ENCODE measurements at regions not wholly inside any gene's neighbourhood (a gene's known extent, or its start where the extent isn't known, plus 50 kb on each side); places are given as distances from the start of the nearest gene placed in this dataset.

- no peaks in the 10 kb centered on the region for H3K27me3 ChIP-seq
- no peaks in the 10 kb centered on the region for H3K9me3 ChIP-seq
- H3K36me3 ChIP-seq: no peaks in the 10 kb centered on the region
- no peak for TF ChIP-seq CTCF (IDR thresholded peaks at IDR 0.05)
- no peak overlapping the region for H3K27ac ChIP-seq
- no peak for ATAC-seq
- no peak overlapping the region for H3K4me3 ChIP-seq
- H3K4me1 ChIP-seq: no peaks in the 10 kb centered on the region
- intact Hi-C loops (cut with DNase I): no loop called here
- no peak for DNase-seq
Measured at GRCh38 chr1:178612261-178612660, 99.4 kb downstream of the TEX35 start.

GRCh38 chr1:178613271-178613945 is 100.5 kb downstream of the TEX35 start:
- intact Hi-C loops (cut with DNase I): no loop called here
- Histone ChIP-seq H3K9me3 (no peaks in the 10 kb centered on the region), H3K27me3 (no peaks in the 10 kb centered on the region), H3K4me3 (no peak overlapping the region), H3K36me3 (no peaks in the 10 kb centered on the region), H3K4me1 (no peaks in the 10 kb centered on the region), H3K27ac (no peak overlapping the region)
- ATAC-seq (no peak), DNase-seq (no peak)
- no peak for TF ChIP-seq CTCF (IDR thresholded peaks at IDR 0.05)

- H3K27ac ChIP-seq: no peak overlapping the region
- no peaks in the 10 kb centered on the region for H3K9me3 ChIP-seq
- no peaks in the 10 kb centered on the region for H3K27me3 ChIP-seq
- ATAC-seq: no peak
- no peaks in the 10 kb centered on the region for H3K4me1 ChIP-seq
- TF ChIP-seq CTCF (IDR thresholded peaks at IDR 0.05): no peak
- no peaks in the 10 kb centered on the region for H3K36me3 ChIP-seq
- no peak overlapping the region for H3K4me3 ChIP-seq
- no peak for DNase-seq
- intact Hi-C loops (cut with DNase I): no loop called here
Measured at GRCh38 chr1:178614286-178614685, 101.4 kb downstream of the TEX35 start.

- ATAC-seq (peak; percentile 53), DNase-seq (no peak)
- H3K27me3 ChIP-seq: no peaks in the 10 kb centered on the region
Measured at GRCh38 chr1:178619042-178619927, 105.8 kb upstream of the RALGPS2 start.

More at GRCh38 chr1:178619042-178619927, 105.8 kb upstream of the RALGPS2 start:
- Histone ChIP-seq H3K36me3 (no peaks in the 10 kb centered on the region), H3K4me1 (no peaks in the 10 kb centered on the region), H3K4me3 (no peak overlapping the region), H3K27ac (no peak overlapping the region), H3K9me3 (no peaks in the 10 kb centered on the region)
- TF ChIP-seq CTCF (IDR thresholded peaks at IDR 0.05): no peak
- intact Hi-C loops (cut with DNase I): no loop called here

All from left lung (tissue), 4 donors.